ENCODE measurements at regions not wholly inside any gene's neighbourhood (a gene's known extent, or its start where the extent isn't known, plus 50 kb on each side); places are given as distances from the start of the nearest gene placed in this dataset.

GRCh38 chr14:90472632-90473031 lies 75.8 kb downstream of the CALM1 start:
- TF ChIP-seq, protein P1, sequence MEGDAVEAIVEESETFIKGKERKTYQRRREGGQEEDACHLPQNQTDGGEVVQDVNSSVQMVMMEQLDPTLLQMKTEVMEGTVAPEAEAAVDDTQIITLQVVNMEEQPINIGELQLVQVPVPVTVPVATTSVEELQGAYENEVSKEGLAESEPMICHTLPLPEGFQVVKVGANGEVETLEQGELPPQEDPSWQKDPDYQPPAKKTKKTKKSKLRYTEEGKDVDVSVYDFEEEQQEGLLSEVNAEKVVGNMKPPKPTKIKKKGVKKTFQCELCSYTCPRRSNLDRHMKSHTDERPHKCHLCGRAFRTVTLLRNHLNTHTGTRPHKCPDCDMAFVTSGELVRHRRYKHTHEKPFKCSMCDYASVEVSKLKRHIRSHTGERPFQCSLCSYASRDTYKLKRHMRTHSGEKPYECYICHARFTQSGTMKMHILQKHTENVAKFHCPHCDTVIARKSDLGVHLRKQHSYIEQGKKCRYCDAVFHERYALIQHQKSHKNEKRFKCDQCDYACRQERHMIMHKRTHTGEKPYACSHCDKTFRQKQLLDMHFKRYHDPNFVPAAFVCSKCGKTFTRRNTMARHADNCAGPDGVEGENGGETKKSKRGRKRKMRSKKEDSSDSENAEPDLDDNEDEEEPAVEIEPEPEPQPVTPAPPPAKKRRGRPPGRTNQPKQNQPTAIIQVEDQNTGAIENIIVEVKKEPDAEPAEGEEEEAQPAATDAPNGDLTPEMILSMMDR (IDR thresholded peaks at IDR 0.05; ENCODE audit: insufficient read depth, low read depth, low read length), result no peak
- Histone ChIP-seq H3K27me3 (ENCODE audit: control insufficient read depth, insufficient read depth, low read length) (no peaks in the 10 kb centered on the region), H3K36me3 (ENCODE audit: control insufficient read depth, insufficient read depth, low read length) (no peaks in the 10 kb centered on the region), H3K4me3 (ENCODE audit: low read depth, low read length) (no peak overlapping the region)
- DNase-seq (ENCODE audit: low read depth), result no peak
- ChIA-PET CTCF (no interaction called here), POLR2A (interaction anchor here (0.6 kb wide), 1 partner anchor 15 kb away, joined by 3 read pairs; no protein-coding TSS in a partner anchor)

Measured in BJ (cell line).